Gastrocnemius medialis (tissue), 4 donors: ENCODE measurements at regions not wholly inside any gene's neighbourhood (a gene's known extent, or its start where the extent isn't known, plus 50 kb on each side); places are given as distances from the start of the nearest gene placed in this dataset.

Source experiments
- POLR2A ChIP-seq, 2 donors: fragments of 450-650 bp; IDR thresholded peaks; one replicate each; pipeline ENCODE4 v1.6.1; 2017; ENCODE audit warnings: antibody characterized with exemption in 2 of 2, mild to moderate bottlenecking in 2 of 2, moderate library complexity in 2 of 2
- TF ChIP-seq, protein P1 (sequence below), 5 experiments: fragments of 450-650 bp in 3 of 5; fragments of 200-600 bp in 2 of 5; sonication (generic) in 2 of 5; IDR thresholded peaks in 4 of 5; conservative IDR thresholded peaks in 1 of 5; 1 replicate in 4 of 5; 2 replicates in 1 of 5; pipeline ENCODE4 v1.5.1; 2016 to 2019; ENCODE audit warnings: antibody characterized with exemption in 5 of 5, mild to moderate bottlenecking in 3 of 5, moderate library complexity in 3 of 5

GRCh38 chr20:48393737-48394314 lies 434.0 kb downstream of the PREX1 start:
- TF ChIP-seq, protein P1, sequence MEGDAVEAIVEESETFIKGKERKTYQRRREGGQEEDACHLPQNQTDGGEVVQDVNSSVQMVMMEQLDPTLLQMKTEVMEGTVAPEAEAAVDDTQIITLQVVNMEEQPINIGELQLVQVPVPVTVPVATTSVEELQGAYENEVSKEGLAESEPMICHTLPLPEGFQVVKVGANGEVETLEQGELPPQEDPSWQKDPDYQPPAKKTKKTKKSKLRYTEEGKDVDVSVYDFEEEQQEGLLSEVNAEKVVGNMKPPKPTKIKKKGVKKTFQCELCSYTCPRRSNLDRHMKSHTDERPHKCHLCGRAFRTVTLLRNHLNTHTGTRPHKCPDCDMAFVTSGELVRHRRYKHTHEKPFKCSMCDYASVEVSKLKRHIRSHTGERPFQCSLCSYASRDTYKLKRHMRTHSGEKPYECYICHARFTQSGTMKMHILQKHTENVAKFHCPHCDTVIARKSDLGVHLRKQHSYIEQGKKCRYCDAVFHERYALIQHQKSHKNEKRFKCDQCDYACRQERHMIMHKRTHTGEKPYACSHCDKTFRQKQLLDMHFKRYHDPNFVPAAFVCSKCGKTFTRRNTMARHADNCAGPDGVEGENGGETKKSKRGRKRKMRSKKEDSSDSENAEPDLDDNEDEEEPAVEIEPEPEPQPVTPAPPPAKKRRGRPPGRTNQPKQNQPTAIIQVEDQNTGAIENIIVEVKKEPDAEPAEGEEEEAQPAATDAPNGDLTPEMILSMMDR (IDR thresholded peaks at IDR 0.05 in 4 of 5, conservative IDR thresholded peaks at IDR 0.05 in 1 of 5) = no peak
- no peak for TF ChIP-seq POLR2A (IDR thresholded peaks at IDR 0.05)
